ENCODE measurements at regions not wholly inside any gene's neighbourhood (a gene's known extent, or its start where the extent isn't known, plus 50 kb on each side); places are given as distances from the start of the nearest gene placed in this dataset.

DNA sequence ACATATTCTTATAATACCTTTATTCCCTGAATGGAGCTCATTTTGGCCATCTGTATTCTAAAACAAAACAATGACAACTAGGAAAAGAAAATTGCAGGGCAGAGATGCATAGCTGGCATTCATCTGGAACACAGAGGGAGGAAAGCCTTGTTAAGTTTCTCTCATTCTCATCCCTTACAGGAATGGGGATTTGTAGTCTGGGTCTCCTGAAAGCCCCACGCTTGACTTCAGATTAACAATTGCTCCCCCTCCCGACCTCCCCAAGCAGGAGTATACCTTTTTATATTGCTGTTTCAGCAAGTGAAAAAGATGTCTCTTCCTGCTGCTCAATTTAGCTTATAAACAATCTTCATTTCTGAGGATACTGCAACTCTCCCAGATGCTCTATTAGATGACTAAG is 812.1 kb downstream of the EFNA5 start:
- Histone ChIP-seq H3K79me2 (ENCODE audit: insufficient read depth, low read depth, low read length) (no peaks in the 10 kb centered on the region), H3K4me1 (ENCODE audit: insufficient read depth, low read length, poor library complexity, severe bottlenecking) (no peaks in the 10 kb centered on the region), H3K9me3 (ENCODE audit: low read length) (no peaks in the 10 kb centered on the region), H3K27ac (ENCODE audit: low read depth, low read length, poor library complexity, severe bottlenecking) (no peak overlapping the region), H3K4me3 (ENCODE audit: low read depth, low read length, poor library complexity, severe bottlenecking) (no peak overlapping the region), H3K4me2 (ENCODE audit: low read length) (no peak overlapping the region), H4K20me1 (ENCODE audit: insufficient read depth, low read length) (no peaks in the 10 kb centered on the region), H3K36me3 (ENCODE audit: insufficient read depth, low read length) (no peaks in the 10 kb centered on the region), H2AFZ (ENCODE audit: low read length) (no peak overlapping the region), H3K9me2 (ENCODE audit: insufficient read depth, low read length) (no peaks in the 10 kb centered on the region)
- intact Hi-C loops (cut with micrococcal nuclease; ENCODE audit: unreplicated experiment): no loop called here
- TF ChIP-seq, protein P1, sequence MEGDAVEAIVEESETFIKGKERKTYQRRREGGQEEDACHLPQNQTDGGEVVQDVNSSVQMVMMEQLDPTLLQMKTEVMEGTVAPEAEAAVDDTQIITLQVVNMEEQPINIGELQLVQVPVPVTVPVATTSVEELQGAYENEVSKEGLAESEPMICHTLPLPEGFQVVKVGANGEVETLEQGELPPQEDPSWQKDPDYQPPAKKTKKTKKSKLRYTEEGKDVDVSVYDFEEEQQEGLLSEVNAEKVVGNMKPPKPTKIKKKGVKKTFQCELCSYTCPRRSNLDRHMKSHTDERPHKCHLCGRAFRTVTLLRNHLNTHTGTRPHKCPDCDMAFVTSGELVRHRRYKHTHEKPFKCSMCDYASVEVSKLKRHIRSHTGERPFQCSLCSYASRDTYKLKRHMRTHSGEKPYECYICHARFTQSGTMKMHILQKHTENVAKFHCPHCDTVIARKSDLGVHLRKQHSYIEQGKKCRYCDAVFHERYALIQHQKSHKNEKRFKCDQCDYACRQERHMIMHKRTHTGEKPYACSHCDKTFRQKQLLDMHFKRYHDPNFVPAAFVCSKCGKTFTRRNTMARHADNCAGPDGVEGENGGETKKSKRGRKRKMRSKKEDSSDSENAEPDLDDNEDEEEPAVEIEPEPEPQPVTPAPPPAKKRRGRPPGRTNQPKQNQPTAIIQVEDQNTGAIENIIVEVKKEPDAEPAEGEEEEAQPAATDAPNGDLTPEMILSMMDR (conservative IDR thresholded peaks at IDR 0.05; ENCODE audit: low read length): no peak
- TF ChIP-seq EZH2phosphoT487 (IDR thresholded peaks at IDR 0.05; ENCODE audit: borderline replicate concordance, low read depth, low read length): no peak
- CTCF ChIA-PET (ENCODE audit: unreplicated experiment): no interaction called here
- no peak for DNase-seq (ENCODE audit: low spot score)
- no TSS peak for BruUV-seq (replicated peaks)
- POLR2A ChIA-PET: interaction anchor here (1.1 kb wide), 1 partner anchor 11 kb away, joined by 3 read pairs; no protein-coding TSS in a partner anchor

DNA sequence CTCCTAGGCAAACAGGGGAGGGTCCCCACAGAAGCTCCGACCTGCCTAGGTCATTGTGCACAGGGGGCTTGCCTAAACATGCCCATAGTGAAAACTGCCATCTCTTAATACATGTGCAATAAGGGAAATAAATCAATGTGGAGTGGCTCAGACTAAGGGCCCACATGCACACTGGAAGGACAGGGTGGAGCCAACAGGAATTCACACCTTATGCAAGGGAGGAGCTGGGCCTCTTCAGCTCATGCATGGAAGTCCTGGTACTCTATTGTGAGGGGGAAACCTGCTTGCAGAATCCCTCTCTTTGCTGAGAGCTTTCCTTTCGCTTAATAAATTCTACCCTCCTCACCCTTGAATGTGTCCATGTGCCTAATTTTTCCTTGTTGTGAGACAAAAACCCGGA is 815.8 kb downstream of the EFNA5 start:
- DNase-seq (ENCODE audit: low spot score): no peak
- CTCF ChIA-PET (ENCODE audit: unreplicated experiment): no interaction called here
- Histone ChIP-seq H3K9me2 (ENCODE audit: insufficient read depth, low read length) (no peaks in the 10 kb centered on the region), H3K4me3 (ENCODE audit: low read depth, low read length, poor library complexity, severe bottlenecking) (no peak overlapping the region), H3K79me2 (ENCODE audit: insufficient read depth, low read depth, low read length) (no peaks in the 10 kb centered on the region), H3K9me3 (ENCODE audit: low read length) (no peaks in the 10 kb centered on the region), H3K27ac (ENCODE audit: low read depth, low read length, poor library complexity, severe bottlenecking) (no peak overlapping the region), H3K4me2 (ENCODE audit: low read length) (no peak overlapping the region), H2AFZ (ENCODE audit: low read length) (no peak overlapping the region), H3K4me1 (ENCODE audit: insufficient read depth, low read length, poor library complexity, severe bottlenecking) (no peaks in the 10 kb centered on the region), H4K20me1 (ENCODE audit: insufficient read depth, low read length) (no peaks in the 10 kb centered on the region), H3K36me3 (ENCODE audit: insufficient read depth, low read length) (no peaks in the 10 kb centered on the region)
- intact Hi-C loops (cut with micrococcal nuclease; ENCODE audit: unreplicated experiment): no loop called here
- POLR2A ChIA-PET: no interaction called here
- BruUV-seq (replicated peaks): no TSS peak
- no peak for TF ChIP-seq EZH2phosphoT487 (IDR thresholded peaks at IDR 0.05; ENCODE audit: borderline replicate concordance, low read depth, low read length)
- TF ChIP-seq, protein P1 (conservative IDR thresholded peaks at IDR 0.05; ENCODE audit: low read length): no peak

DNA sequence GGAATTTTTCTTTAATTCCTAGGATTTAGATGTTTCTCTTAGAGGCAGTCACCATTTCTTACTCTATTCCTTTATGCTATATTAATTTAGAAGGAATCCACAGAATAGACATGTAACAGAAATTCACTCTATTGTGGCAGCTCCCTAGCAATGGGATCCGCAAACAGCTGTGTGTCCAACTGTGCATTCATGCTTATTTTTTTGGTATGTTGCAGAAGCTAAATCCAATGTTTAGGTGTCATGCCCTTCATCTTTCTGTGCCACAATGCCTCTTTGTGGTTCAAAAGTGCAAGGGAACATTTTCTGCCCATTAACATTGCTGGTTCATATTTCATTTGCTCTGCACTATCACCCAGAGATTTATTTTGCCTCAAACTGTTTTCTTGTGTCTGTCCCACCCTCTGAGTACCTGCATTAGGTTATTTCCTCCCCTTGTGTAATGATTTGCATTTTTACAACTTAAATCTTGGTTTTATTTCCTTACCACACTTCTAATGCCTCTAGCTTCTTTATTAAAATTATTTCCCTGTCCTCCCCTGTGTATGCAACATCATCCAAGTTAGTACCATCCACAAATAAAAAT is 816.5 kb downstream of the EFNA5 start:
- CTCF ChIA-PET (ENCODE audit: unreplicated experiment): no interaction called here
- no peak for TF ChIP-seq EZH2phosphoT487 (IDR thresholded peaks at IDR 0.05; ENCODE audit: borderline replicate concordance, low read depth, low read length)
- TF ChIP-seq, protein P1 (conservative IDR thresholded peaks at IDR 0.05; ENCODE audit: low read length): no peak

More for the DNA sequence above, 816.5 kb downstream of the EFNA5 start:
- Histone ChIP-seq H3K4me2 (ENCODE audit: low read length) (no peak overlapping the region), H3K4me3 (ENCODE audit: low read depth, low read length, poor library complexity, severe bottlenecking) (no peak overlapping the region), H3K4me1 (ENCODE audit: insufficient read depth, low read length, poor library complexity, severe bottlenecking) (no peaks in the 10 kb centered on the region), H4K20me1 (ENCODE audit: insufficient read depth, low read length) (no peaks in the 10 kb centered on the region), H2AFZ (ENCODE audit: low read length) (no peak overlapping the region), H3K9me2 (ENCODE audit: insufficient read depth, low read length) (no peaks in the 10 kb centered on the region), H3K27ac (ENCODE audit: low read depth, low read length, poor library complexity, severe bottlenecking) (no peak overlapping the region), H3K9me3 (ENCODE audit: low read length) (no peaks in the 10 kb centered on the region), H3K36me3 (ENCODE audit: insufficient read depth, low read length) (no peaks in the 10 kb centered on the region), H3K79me2 (ENCODE audit: insufficient read depth, low read depth, low read length) (no peaks in the 10 kb centered on the region)
- no peak for DNase-seq (ENCODE audit: low spot score)
- intact Hi-C loops (cut with micrococcal nuclease; ENCODE audit: unreplicated experiment): no loop called here
- POLR2A ChIA-PET: no interaction called here
- BruUV-seq (replicated peaks): no TSS peak
